ENCODE measurements at regions not wholly inside any gene's neighbourhood (a gene's known extent, or its start where the extent isn't known, plus 50 kb on each side); places are given as distances from the start of the nearest gene placed in this dataset.

DNA sequence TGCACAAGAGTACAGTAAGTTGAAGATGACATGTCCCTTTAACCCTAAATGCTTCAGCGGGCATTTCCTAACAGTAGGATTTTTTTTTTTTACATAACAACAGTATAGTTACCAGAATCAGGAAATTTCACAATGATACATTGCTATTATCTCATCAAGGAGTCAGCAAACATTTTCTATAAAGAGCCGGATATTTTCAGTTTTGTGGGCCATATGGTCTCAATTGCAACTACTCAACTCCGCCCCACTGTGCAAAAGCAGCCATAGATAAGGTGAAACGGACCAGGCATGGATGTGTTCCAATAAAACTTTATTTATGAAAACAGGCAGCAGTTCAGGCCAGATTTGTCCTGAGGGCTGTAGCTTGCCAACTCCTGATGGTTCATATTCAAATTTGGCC, 130.6 kb downstream of the SMAD6 start:
- peak; percentile 82 for DNase-seq

DNA sequence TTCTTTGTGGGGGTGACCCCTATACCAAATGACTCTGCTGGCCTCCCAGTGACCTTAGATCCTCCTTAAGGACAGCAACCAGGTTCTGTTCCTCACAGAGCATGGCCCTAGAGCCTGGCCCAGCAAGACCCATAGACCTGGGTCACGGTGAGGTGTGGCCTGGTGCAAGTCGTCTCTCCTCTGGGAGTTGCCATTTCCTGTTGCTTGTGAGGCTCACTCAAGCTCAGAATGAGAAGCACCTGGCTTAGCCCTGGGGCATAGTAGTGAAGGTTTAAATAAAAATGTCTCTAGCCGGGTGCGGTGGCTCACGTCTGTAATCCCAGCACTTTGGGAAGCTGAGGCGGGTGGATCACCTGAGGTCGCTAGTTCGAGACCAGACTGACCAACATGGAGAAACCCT, 131.3 kb downstream of the SMAD6 start:
- DNase-seq = no peak

DNA sequence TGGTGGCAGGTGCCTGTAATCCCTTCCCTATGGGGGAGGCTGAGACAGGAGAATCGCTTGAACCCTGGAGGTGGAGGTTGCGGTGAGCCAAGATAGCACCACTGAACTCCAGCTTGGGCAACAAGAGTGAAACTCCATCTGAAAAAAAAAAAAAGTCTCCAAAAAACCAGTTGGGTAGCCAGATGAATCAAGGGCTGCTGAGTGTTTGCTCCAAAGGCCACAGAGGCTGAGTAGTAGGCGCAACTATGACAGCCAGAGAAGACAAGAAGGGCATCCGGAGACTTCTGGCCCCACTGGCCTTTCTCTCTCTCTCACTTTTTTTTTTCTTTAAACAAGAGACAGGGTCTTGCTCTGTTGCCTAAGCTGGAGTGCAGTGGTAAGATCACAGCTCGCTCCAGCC, 131.8 kb downstream of the SMAD6 start:
- no peak for DNase-seq

DNA sequence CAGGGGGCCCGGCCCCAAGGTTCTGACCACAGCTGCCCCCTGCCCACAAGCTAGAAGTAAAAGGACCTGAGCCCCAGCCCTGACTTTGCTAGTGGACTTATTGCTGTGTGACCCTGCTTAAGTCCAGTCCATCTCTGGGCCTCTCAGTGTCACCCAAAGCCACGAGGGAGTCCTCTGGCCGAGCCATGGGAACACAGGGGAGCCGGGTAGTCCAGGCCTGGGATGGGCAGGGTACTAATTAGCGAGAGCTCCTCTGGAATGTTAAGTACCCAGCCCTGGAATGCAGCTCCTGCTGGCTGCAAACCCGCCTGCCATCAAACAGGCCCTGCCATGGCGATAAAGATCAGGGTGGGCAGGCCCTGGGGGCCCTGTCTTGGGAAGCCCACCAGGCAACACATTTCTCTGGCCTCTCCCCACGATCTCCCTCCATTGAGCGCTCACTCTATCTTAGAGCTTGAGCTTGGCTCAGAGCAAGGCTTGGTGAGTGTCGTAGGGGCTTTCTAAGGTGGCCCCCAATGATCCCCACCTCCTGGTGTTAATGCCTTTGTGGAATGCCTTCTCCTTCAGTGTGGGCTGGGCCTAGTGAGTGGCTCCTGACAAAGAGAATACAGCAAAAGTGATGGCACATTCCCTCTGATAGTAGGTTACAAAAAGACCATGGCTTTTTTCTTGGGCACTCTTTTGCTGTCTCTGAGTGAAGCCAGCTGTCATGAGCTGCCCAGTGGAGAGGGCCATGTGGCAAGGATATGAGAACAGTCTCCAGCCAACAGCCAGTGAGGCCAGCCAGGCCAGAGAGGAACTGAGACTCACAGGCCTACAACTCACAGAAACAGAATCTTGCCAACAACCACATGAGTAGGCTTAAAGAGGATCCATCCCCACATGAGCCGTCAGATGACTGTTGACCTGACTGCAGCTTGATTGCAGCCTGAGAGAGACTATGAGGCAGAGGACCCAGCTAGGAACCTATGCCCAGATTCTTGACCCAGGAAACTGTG, 133.1 kb downstream of the SMAD6 start:
- DNase-seq = no peak

DNA sequence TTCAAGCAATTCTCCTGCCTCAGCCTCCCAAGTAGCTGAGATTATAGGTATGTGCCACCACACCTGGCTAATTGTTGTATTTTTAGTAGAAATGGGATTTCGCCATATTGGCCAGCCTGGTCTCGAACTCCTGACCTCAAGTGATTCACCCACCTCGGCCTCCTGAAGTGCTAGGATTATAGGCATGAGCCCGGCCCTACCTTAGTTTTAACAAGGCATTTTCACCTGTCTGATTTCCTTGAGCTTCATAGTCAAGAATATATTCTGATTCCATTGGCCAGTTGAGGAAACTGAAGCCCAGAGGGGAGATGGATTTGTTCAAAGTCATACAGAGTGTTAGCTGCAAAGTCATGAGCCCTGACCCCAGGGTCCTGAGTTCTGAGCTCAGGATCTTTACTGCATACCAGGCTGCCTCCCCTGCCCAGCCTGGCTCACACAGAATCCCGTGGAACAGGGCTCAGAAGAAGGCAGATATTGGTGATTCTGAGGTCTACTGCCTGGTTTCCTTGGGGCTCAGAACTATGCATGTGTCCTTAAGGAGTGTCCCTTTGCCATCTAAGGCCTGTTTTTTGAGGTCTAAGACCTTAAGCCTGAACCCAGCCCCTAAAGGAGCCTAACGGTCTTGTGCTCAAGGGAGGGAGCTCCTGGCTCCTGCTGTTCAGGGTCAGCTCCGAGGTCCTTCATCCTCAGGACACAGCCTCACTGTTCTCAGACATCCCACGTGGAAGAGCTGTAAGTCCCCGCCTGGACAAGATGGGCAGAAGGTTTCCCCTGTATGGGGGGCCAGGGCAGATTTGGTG, 134.4 kb downstream of the SMAD6 start:
- DNase-seq = no peak

DNA sequence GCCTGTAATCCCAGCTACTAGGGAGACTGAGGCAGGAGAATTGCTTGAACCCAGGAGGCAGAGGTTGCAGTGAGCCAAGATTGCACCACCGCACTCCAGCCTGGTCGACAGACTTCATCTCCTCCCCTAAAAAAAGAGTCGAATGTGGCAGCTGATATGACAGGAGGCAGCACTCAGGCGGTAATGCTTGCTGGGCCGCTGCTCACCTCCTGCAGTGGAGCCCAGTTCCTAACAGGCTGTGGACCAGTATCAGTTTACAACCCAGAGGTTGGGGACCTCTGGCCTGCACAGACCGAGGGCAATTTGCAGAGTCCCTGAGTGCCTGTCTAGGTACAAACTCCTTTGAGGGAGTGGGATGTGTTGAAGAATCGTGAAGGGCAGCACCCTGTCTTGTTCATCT, 136.2 kb downstream of the SMAD6 start:
- no peak for DNase-seq

DNA sequence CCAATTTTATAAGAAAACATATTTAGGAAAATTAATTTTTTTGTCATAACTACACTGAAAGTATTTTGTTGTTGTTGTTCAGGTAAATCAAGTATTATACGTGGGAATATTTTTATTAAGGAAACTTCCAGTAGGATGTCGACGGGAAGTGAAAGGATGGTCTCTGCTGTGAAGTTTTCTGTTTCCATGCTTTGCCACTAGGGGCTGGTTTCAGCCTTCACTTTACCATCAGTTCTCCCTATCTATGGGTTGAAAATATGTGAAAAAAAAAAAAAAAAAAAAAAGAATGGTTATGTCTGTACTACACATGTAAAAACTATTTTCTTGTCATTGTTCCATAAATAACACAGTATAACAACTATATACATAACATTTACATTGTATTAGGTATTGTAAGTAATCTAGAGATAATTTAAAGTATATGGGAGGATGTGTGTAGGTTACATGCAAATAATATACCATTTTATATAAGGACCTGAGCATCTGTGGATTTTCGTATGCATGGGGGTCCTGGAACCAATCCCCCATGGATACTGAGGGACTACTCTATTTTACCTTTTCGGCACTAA, 136.7 kb downstream of the SMAD6 start:
- DNase-seq = peak; percentile 75

DNA sequence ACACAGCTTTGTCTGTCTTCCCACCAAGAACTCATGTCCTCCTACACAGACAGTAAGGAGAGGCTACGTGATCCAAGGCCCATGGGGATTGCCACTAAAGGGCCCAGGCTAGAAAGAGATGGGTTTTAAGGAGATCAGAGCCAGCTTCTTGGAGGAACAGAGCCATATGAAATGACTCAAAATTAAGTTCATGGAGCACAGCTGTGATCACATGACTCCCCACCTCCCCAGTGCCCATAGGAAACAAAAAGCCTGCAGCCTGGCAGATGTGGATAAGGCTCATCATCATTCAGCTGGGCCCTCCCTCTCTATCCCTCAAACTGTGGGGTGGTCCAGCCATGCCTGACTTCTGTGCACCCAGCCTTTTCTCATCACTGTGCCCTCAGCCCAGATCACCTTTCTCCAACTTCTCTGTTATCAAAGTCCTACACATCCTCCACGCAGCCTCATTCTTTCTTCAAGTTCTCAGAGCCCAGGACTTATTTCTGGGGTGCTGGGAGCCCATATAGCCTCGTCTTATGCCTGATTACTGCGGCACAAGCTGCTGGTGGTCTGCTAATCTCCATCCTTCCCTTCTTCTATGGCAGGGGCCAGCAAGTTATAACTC, 137.6 kb downstream of the SMAD6 start:
- DNase-seq = no peak

DNA sequence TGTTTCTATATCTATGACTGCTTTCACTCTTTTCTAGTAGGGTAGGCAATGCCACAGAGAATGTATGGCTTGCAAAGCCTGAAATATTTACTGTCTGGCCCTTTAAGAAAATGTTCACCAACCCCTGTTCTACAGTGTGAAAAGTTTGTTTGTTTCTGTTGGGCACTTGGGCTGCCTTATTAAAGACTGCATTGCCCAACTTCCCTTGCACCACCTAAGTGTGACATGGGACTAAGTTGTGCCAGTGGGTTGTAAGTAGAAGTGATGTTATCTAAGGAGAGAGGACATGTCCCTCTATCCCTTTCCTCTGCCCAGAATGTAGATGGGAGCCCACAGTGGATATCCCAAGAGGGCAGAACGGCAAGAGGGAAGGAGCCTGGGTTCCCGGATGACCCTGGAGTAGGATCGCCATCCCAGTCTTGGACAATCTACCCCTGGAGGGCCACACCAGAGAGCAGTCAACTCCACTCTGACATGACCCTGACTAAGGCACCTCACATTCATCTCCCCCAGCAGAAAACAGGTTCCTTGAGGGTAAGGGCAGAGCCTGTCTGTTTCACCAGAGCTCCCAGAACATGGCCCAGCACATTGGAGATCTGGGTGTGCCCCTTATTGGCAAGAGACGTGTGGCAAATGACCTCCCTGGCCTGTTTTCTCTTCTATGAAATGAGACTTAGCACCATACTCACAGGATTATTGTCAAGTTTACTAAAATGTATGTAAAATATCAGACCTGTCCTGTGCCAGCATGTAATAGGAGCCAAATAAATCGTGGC, 138.8 kb downstream of the SMAD6 start:
- DNase-seq = no peak

DNA sequence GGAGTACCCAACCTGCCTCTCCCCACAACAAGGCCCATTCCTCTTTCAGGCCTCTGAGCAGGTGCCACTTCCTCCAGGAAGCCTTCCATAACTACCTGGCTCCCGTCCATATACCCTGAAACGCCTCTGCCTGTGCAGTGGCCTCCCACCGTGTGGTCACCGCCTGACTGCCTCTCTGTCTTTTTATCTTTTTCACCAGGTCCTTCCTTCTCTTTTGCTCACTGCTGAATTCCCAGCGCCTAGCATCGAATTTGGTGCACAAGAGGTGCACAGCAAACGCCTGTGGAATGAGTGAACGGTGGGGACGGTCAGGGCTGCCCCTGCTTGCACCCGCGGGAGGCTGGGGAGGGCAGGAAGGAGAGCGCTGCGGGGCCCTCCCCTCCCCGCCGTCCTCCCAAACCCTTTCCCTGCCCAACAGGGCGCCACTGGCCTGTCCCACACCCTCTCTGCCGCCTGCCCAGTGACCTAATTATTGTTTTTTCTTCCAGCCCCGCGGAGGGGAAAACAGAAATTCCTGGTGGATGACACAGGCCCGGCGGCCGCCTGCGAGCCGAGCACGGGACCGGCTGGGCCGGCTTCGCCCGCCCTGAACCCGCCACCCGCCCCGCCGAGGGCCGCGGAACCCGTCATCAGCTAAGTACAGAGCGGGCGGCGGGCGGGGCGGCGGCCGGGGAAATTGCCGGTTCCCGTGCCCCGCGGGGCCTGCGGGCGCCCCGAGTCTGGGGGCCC, 140.1 kb downstream of the SMAD6 start:
- peak; percentile 94 for DNase-seq

DNA sequence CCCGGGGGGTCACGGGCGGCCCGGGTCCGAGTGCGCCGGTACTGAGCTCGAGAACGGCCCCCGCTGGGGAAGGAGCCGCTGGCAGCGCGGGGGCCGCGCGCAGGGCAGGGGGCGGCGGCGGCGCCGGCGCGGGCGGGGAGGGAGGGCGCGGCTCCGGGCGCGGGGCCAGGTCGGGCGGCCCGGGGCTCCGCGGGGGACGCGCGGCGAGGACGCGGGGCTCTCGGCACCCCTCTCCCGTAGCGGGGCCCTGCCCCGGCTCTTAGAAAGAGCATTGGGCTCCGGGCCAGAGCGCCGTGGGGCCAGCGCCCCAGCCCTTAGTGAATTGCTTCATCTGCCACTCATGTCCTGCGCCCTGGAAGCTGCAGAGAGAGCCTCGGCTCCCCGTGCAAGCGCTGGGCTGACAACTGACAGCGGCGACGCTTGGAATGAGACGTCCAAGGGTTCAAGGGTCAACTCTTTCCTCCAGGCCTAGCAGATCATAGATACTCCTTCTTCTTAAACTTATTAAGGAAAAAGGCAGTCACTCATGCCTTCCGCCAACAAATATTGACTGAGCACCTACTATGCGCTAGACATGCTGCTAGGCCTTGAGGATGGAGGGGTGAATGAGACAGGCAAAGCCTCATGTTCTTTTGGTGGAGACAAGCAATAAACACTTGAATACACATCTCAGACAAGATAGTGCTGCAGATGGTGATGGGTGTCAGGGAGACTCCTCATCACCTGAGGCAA, 140.8 kb downstream of the SMAD6 start:
- peak; percentile 70 for DNase-seq

DNA sequence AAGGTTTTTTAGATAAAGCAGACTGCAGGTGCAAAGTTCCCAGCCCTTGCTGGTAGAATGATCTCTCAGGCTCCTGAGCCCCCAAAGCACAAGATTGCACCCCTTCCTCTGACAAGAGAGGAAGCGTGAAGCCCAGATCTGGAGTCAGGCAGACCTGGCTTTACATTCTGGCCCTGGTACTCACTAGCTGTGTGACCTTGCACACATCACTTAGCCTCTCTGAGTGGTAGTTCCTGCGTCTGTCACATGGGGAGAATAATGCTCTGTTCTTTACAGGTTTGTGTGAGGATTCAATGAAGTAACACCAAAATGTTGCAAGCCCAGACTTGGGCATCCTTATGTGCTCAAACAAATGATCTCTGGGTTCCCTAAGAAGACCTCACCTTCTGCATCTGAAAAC, 141.5 kb downstream of the SMAD6 start:
- no peak for DNase-seq

DNA sequence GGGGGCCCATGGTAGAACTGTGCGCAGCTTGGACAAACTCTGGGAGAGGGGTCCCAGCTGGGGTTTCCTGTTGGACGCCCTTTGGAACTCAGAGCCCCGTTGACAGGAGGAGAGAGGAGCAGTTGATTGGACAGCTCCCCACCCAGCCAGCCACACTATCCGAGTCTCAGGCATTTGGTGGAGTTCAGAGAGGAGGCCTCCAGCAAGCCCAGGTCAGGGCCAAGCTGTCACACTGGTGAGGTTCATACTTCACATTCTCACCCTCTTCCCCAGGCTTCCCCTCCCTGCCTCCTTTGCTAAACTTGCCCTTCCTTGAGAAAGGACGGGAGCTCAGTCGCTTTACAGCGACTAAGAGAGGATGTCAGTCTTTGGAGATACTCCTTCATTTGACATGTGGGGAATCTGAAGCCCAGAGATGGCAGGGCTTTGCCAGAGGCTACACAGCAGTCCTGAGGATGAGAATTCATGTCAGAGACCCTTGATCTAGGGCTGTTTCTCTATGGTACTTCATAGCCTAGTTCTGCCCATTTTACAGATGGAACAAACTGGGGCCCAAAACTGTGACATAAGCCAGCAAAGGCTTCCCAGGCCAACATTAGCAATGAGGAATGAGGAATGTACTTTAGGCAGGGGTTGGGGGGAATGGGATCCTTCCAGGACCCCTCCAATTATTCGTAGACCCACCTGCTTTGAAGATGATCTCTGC, 142.2 kb downstream of the SMAD6 start:
- DNase-seq = no peak

DNA sequence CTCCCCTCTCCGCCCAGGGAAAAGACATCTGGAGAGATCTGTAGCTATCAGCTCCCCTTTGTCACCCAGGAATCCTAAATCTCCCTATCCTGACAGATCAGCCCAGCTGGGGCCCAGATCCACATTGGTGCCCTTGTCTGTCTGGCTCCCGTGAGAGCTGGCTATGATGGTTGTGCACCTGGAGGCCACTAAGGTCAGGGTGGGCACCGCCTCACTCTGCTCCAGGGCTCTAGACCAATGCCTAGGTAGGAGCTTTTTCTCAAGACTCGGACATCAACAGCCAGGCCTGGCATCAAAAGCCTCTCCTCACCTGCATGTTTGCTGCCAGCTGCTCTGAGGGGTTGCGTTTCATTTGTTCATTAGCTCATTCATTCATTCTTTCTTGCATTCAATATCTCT, 142.7 kb downstream of the SMAD6 start:
- DNase-seq = no peak

DNA sequence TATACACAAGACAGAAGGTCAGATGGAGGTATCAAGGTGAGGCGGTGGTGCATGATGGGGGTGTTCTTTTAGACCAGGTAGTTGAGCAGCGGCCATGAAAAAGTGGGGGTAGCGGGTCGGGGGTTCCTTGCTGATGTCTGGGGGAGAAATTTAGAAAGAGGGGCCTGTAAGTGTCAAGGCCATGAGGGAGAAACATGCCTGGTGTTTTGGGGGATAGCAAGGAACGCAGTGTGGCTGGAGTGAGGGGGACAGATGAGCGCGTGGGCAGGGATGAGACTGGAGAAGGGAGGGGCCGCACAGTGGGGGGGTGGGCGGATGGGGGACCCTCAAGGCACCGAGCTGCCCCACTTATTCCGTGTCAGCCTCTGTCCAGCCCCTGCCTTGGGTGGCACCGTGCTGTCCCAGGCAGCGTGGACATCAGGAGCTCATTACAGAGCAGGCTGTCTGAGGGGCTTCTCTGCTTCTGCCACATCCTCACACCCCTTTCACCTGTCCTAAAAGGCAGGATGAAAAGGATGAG, 143.3 kb downstream of the SMAD6 start:
- no peak for DNase-seq

DNA sequence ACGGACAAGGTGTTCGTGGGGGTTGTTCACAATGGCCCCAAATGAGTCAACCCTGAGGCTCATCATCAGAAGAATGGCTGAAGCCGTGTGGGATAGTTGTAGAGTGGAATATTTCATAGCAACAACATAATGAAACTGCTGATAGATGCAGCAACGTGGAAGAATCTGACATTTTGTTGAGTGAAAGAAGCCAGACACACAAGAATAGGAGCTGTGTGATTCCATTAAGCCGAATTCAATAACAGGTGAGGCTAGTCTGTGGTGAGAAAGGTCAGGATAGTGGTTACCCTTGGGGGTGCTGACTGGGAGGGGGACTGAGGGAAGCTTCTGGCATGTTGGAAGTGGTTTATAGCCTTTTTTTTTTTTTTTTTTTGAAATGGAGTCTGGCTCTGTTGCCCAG, 144.0 kb downstream of the SMAD6 start:
- DNase-seq = no peak

DNA sequence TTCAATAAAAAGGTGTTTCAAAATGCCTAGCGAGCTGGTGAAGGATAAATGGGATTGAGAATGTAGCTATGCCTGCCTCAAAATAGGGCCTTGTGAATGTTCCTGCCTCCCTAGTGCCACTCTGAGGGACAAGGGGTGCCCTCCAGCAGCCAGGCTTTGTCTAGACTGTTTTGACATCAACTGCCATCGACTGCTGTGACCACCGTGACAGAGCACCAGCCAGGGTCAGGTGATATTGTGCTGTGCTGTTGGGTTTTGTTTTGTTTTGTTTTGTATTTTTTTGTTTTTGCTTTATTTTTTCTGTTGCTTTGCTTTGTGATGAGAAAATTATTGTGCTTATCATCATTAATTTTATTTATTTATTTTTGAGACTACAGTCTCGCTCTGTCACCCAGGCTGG, 144.8 kb downstream of the SMAD6 start:
- no peak for DNase-seq

DNA sequence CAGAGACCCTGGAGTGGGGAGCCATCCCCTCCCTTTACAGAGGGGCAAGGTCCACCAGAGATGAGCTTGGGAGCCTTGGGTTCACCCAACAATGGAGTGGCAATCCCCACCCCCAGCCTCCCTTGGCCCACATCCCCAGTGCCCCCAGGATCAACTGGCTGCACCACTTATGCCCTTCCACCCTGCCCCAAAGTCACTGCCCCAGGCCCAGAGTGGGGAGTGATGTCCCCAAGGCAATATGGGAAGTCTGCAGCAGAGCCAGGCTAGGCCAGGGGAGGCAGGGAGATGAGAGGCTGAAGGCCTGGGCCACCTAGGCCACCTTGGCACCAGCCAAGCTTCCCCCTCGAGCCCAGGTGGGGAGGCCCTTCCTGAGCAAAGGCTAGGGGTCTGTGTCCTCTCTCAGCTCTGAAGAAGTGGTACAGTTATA, 145.5 kb downstream of the SMAD6 start:
- no peak for DNase-seq

DNA sequence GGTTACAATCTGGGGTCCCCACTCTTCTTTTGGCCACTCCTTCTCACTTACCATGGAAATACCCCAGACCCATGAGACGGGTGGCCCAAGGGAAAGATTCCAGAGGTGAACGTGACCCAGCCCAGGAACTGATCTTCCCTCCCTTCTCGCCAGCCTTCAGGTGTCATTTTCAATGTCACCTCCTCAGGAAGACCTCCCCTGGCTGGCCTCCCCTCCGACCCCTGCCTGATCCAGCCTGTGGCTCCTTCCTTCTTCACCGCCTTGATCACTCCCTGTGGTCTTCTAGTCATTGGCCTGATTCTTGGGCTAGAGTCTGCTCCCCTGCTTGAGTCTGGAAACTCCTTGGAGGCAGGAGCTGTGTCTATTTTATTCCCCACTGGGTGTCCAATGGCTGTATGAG, 146.1 kb downstream of the SMAD6 start:
- DNase-seq = no peak

Data from fibroblast of skin of right biceps (primary cell).